CD14-positive monocyte (primary cell): ENCODE measurements at regions not wholly inside any gene's neighbourhood (a gene's known extent, or its start where the extent isn't known, plus 50 kb on each side); places are given as distances from the start of the nearest gene placed in this dataset.
"Not testable (repeated sequence)": the region's sequence is repeated elsewhere in the genome, so short reads cannot be mapped to it uniquely, and the experiment has no call there.

ENCODE experiments used
- DNase-seq, 3 donors: peaks; one replicate each; pipeline ENCODE4 v3.0.0-alpha.2; 2011 to 2022
- H2AFZ ChIP-seq: 2 replicates; pipeline ENCODE4 v1.6.0; 2012; ENCODE audit warnings: mild to moderate bottlenecking, low read depth, low read length, inconsistent platforms; ENCODE audit not compliant: insufficient read depth, poor library complexity, severe bottlenecking
- H3K27ac ChIP-seq, 2 donors: 1 replicate in 1 of 2; 2 replicates in 1 of 2; pipeline ENCODE4 v1.5.1; 2012 to 2013; ENCODE audit warnings: low read length in 2 of 2, control low read depth in 1 of 2, inconsistent platforms in 1 of 2, low read depth in 1 of 2, mild to moderate bottlenecking in 1 of 2
- H3K27me3 ChIP-seq, 2 donors: one replicate each; pipeline versions ENCODE4 v1.6.0 to v1.6.1; 2011 to 2013; ENCODE audit warnings: low read length in 2 of 2; ENCODE audit not compliant: control insufficient read depth in 2 of 2, insufficient read depth in 2 of 2
- H3K36me3 ChIP-seq, 2 donors: replicated peaks in 1 of 2; 1 replicate in 1 of 2; 2 replicates in 1 of 2; pipeline versions ENCODE4 v1.5.1 to v1.6.1; 2012 to 2013; ENCODE audit warnings: low read length in 2 of 2, control low read depth in 1 of 2, inconsistent platforms in 1 of 2, mild to moderate bottlenecking in 1 of 2; ENCODE audit not compliant: insufficient read depth in 2 of 2, control insufficient read depth in 1 of 2
- H3K4me1 ChIP-seq, 2 donors: 1 replicate in 1 of 2; 2 replicates in 1 of 2; pipeline versions ENCODE4 v1.5.1 to v1.6.1; 2012 to 2013; ENCODE audit warnings: low read length in 2 of 2, control low read depth in 1 of 2, inconsistent platforms in 1 of 2, mild to moderate bottlenecking in 1 of 2, moderate library complexity in 1 of 2; ENCODE audit not compliant: insufficient read depth in 2 of 2, control insufficient read depth in 1 of 2
- H3K4me2 ChIP-seq: replicated peaks from 2 replicates; pipeline ENCODE3; 2012; ENCODE audit warnings: low read length, moderate library complexity, mild to moderate bottlenecking; ENCODE audit not compliant: poor library complexity, severe bottlenecking; ENCODE audit errors: extremely low read depth
- H3K4me3 ChIP-seq, 3 experiments: fragments of 200-600 bp in 1 of 3; sonication (generic) in 1 of 3; replicated peaks in 1 of 3; 1 replicate in 2 of 3; 2 replicates in 1 of 3; pipeline ENCODE4 v1.5.1; 2011 to 2013; ENCODE audit warnings: low read length in 3 of 3, mild to moderate bottlenecking in 3 of 3, control low read depth in 2 of 3, low read depth in 2 of 3, inconsistent platforms in 1 of 3, moderate library complexity in 1 of 3
- H3K79me2 ChIP-seq: 2 replicates; pipeline ENCODE4 v1.6.0; 2012; ENCODE audit warnings: mild to moderate bottlenecking, control low read depth, inconsistent platforms, low read length, moderate library complexity; ENCODE audit not compliant: insufficient read depth
- H3K9ac ChIP-seq: 2 replicates; pipeline ENCODE4 v1.6.0; 2017; ENCODE audit warnings: low read length, mild to moderate bottlenecking; ENCODE audit not compliant: insufficient read depth, poor library complexity, severe bottlenecking
- H3K9me3 ChIP-seq, 2 donors: replicated peaks in 1 of 2; 1 replicate in 1 of 2; 2 replicates in 1 of 2; pipeline versions ENCODE4 v1.5.1 to v1.6.1; 2012 to 2013; ENCODE audit warnings: low read length in 2 of 2, control low read depth in 1 of 2; ENCODE audit not compliant: control insufficient read depth in 1 of 2, insufficient read depth in 1 of 2
- H4K20me1 ChIP-seq: 2 replicates; pipeline ENCODE4 v1.6.0; 2012; ENCODE audit warnings: mild to moderate bottlenecking, low read length, control low read depth, moderate library complexity; ENCODE audit not compliant: insufficient read depth
- H3K27ac Mint-ChIP-seq, 7 donors: one replicate each; pipeline ENCODE4 v1.8.0; 2020; ENCODE audit warnings: mild to moderate bottlenecking in 7 of 7, mixed read lengths in 7 of 7, moderate library complexity in 6 of 7, inconsistent platforms in 2 of 7
- H3K27me3 Mint-ChIP-seq, 3 donors: one replicate each; pipeline ENCODE4 v1.8.0; 2021 to 2022; ENCODE audit warnings: low read depth in 3 of 3, mild to moderate bottlenecking in 3 of 3, mixed read lengths in 3 of 3, moderate library complexity in 3 of 3, inconsistent platforms in 1 of 3
- H3K36me3 Mint-ChIP-seq, 2 donors: one replicate each; pipeline ENCODE4 v1.8.0; 2020; ENCODE audit warnings: mixed read lengths in 2 of 2, inconsistent platforms in 1 of 2, mild to moderate bottlenecking in 1 of 2
- H3K4me1 Mint-ChIP-seq: one replicate; pipeline ENCODE4 v1.8.0; 2020; ENCODE audit warnings: mild to moderate bottlenecking, mixed read lengths
- H3K4me3 Mint-ChIP-seq, 2 donors: one replicate each; pipeline ENCODE4 v1.8.0; 2020; ENCODE audit warnings: mild to moderate bottlenecking in 2 of 2, mixed read lengths in 2 of 2, moderate library complexity in 1 of 2
- H3K9me3 Mint-ChIP-seq, 7 donors: one replicate each; pipeline ENCODE4 v1.8.0; 2020 to 2022; ENCODE audit warnings: mixed read lengths in 7 of 7, mild to moderate bottlenecking in 6 of 7, moderate library complexity in 6 of 7, inconsistent platforms in 2 of 7
- CTCF ChIP-seq: fragments of 200-600 bp; IDR thresholded peaks from one replicate; pipeline ENCODE4 v1.8.0; 2022; ENCODE audit warnings: antibody characterized with exemption, mild to moderate bottlenecking
- WGBS: methylation state at CpG from one replicate; pipeline ENCODE4 v1.1.5; 2013; ENCODE audit warnings: missing lambda C conversion rate; ENCODE audit not compliant: insufficient coverage; 5-methylcytosine and 5-hydroxymethylcytosine counted together
- intact Hi-C, 2 donors: fragments of 100-400 bp; cut with micrococcal nuclease; formaldehyde crosslinking; loops; one replicate each; pipeline versions ENCODE4 v1.15.0 to v1.15.1; 2023

DNA sequence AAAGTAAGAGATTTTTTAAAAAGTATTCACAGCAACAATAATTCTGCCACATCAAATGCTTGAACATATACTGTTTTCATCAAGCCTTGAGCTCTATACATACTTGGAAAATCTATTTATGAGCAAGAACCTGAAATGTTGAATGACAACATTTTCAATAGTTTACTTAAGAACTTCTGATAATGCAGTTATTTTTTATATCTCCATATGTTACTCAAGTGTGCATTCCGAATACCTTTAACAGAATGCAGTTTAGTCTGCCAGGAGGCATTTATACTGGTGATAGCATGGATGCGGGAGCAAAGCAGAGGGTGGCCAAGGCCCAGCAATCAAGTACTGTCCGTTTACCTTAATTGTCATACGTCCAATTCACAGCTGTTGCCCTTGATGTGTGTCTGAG, 589.5 kb downstream of the KCTD12 start:
- Histone ChIP-seq H3K36me3 (no peaks in the 10 kb centered on the region), H3K9me3 (no peaks in the 10 kb centered on the region), H2AFZ (no peak overlapping the region), H3K79me2 (no peaks in the 10 kb centered on the region), H3K27me3 (no peaks in the 10 kb centered on the region), H3K9ac (no peak overlapping the region), H3K27ac (no peak overlapping the region), H3K4me1 (no peaks in the 10 kb centered on the region), H4K20me1 (no peaks in the 10 kb centered on the region), H3K4me3 (no peak overlapping the region), H3K4me2 (no peak overlapping the region)
- Mint-ChIP-seq H3K9me3 (peaks cover 5 to 11% (median 9%) of the 10 kb centered on the region in 7 donors), H3K4me3 (no peak overlapping the region), H3K27ac (no peak overlapping the region), H3K27me3 (no peaks in the 10 kb centered on the region), H3K4me1 (no peaks in the 10 kb centered on the region), H3K36me3 (no peaks in the 10 kb centered on the region)
- DNase-seq = no peak
- WGBS = no CpG with 5 or more reads among the region's 4 CpGs
- intact Hi-C loops = no loop called here
- no peak for TF ChIP-seq CTCF

- H3K36me3 ChIP-seq, intact Hi-C loops, H3K4me1 ChIP-seq, H3K4me3 ChIP-seq, H3K9ac ChIP-seq, H2AFZ ChIP-seq, H3K27ac Mint-ChIP-seq, DNase-seq, H3K4me2 ChIP-seq, H3K27me3 ChIP-seq, H3K79me2 ChIP-seq, H3K4me1 Mint-ChIP-seq, H3K4me3 Mint-ChIP-seq, H3K27ac ChIP-seq, H3K9me3 ChIP-seq, H3K27me3 Mint-ChIP-seq, H4K20me1 ChIP-seq, H3K36me3 Mint-ChIP-seq: not testable (repeated sequence)
- 99% methylated on average over 25 of the region's 25 CpGs for WGBS
- peaks cover 3 to 12% (median 7%) of the 10 kb centered on the region in 7 donors for H3K9me3 Mint-ChIP-seq
Measured at GRCh38 chr13:76295020-76295419, 591.2 kb downstream of the KCTD12 start.
